ENCODE measurements at regions not wholly inside any gene's neighbourhood (a gene's known extent, or its start where the extent isn't known, plus 50 kb on each side); places are given as distances from the start of the nearest gene placed in this dataset.

GRCh38 chr18:55144193-55144930, 185.1 kb upstream of the CCDC68 start:
- TF ChIP-seq CTCF (IDR thresholded peaks at IDR 0.05; ENCODE audit: insufficient read depth, low read depth, low read length) (no peak), EZH2 (IDR thresholded peaks at IDR 0.05; ENCODE audit: insufficient read depth, low read length) (no peak)

Measured in astrocyte (in vitro differentiated cells and primary cell).